Prostate gland (tissue), 1 donor: ENCODE measurements at regions not wholly inside any gene's neighbourhood (a gene's known extent, or its start where the extent isn't known, plus 50 kb on each side); places are given as distances from the start of the nearest gene placed in this dataset.

Experiments used
- POLR2A ChIP-seq: fragments of 450-650 bp; IDR thresholded peaks from one replicate; pipeline ENCODE4 v1.6.1; 2016; ENCODE audit warnings: antibody characterized with exemption, mild to moderate bottlenecking
- POLR2AphosphoS5 ChIP-seq: sonication (generic); formaldehyde crosslinking; IDR thresholded peaks from one replicate; pipeline ENCODE4 v1.6.1; 2017; ENCODE audit warnings: antibody characterized with exemption

DNA sequence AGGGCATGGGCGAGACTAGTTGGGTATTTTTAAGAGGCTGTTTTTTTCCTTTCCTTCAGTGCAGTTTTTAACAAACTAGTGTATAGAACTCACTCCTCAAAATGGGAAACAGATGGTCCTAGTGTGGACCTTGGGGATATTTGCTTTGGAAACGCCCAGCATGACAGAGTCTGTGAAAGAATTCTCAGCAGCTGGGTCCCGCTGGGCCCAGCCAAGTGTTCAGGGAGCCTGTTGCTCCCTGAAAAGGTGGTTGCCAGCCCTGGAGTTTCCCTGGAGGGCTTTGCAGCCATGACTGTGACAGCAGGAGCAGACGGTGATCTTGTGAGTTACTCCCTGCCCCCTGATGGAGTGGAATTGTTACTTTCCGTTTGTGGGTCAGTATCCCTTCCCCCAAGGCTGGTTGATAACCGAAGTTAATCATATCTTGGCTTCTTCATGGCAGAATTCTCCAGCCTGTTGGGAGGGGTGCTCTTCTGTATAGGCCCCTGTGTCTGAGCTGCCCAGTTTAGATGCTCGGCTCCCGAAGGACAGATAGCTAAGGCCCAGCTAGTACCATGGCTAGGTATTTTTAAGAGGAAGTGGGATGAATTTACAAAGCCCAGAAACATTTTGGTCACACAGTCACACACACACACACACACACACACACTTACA is 278.6 kb upstream of the HABP2 start:
- no peak for TF ChIP-seq POLR2AphosphoS5
- no peak for TF ChIP-seq POLR2A
